GM12878 (cell line): ENCODE measurements at regions not wholly inside any gene's neighbourhood (a gene's known extent, or its start where the extent isn't known, plus 50 kb on each side); places are given as distances from the start of the nearest gene placed in this dataset.

Source experiments
- CBFB ChIP-seq: IDR thresholded peaks from 2 replicates; pipeline ENCODE4 v1.6.1; 2016; ENCODE audit warnings: antibody characterized with exemption, low read depth
- CTCF ChIP-seq, 3 experiments: IDR thresholded peaks in 2 of 3; conservative IDR thresholded peaks in 1 of 3; 2 replicates each; pipeline ENCODE4 v1.5.1; 2011; ENCODE audit warnings: low read depth in 3 of 3, low read length in 3 of 3, mild to moderate bottlenecking in 3 of 3, control low read depth in 2 of 3, moderate library complexity in 2 of 3, inconsistent platforms in 1 of 3, mixed read lengths in 1 of 3; ENCODE audit not compliant: control insufficient read depth in 2 of 3, insufficient read depth in 1 of 3; ENCODE audit errors: extremely low read depth in 1 of 3
- RCOR1 ChIP-seq: conservative IDR thresholded peaks from 2 replicates; pipeline ENCODE4 v1.6.1; 2012; ENCODE audit warnings: low read depth, low read length, improper control_type of control experiment

- TF ChIP-seq CTCF (IDR thresholded peaks at IDR 0.05 in 2 of 3, conservative IDR thresholded peaks at IDR 0.05 in 1 of 3; ENCODE audit: control insufficient read depth in 2 of 3, extremely low read depth in 1 of 3, insufficient read depth in 1 of 3, low read depth in 3 of 3, low read length in 3 of 3), result no peak
- TF ChIP-seq CBFB, result no peak
- TF ChIP-seq RCOR1, result no peak
These were observed 107.4 kb upstream of the GRM7 start for GRCh38 chr3:6753536-6753935.
